IMR-90 (cell line): ENCODE measurements at regions not wholly inside any gene's neighbourhood (a gene's known extent, or its start where the extent isn't known, plus 50 kb on each side); places are given as distances from the start of the nearest gene placed in this dataset.

Source experiments
- ATAC-seq: fragments of 200-7000 bp; cut with Tn5 transposase; 2 replicates; pipeline ENCODE4 v1.9.1; 2020; ENCODE audit warnings: low read depth, mild to moderate bottlenecking, moderate library complexity
- BruUV-seq: library from RNA; stranded (reverse); fragments of 400-500 nt; replicated peaks from 2 replicates; lab custom pipeline; 2021; lab: Mats Ljungman, UMichigan
- CTCF ChIA-PET: fragments of 300-600 bp; formaldehyde crosslinking; extraction: SDS; loops from one replicate; lab custom pipeline; 2021; ENCODE audit warnings: antibody characterized with exemption; lab: Yijun Ruan, JAX
- POLR2A ChIA-PET: fragments of 300-600 bp; sonication (Branson Sonifier 250); formaldehyde crosslinking; loops from one replicate; lab custom pipeline; 2022; ENCODE audit warnings: antibody characterized with exemption; ENCODE audit not compliant: unreplicated experiment; lab: Charles Lee
- DNase-seq: peaks from one replicate; pipeline ENCODE4 v3.0.0; 2013
- H2AFZ ChIP-seq: replicated peaks from 2 replicates; pipeline ENCODE3; 2013; ENCODE audit warnings: low read length, mild to moderate bottlenecking; ENCODE audit not compliant: poor library complexity
- H2AK5ac ChIP-seq: 2 replicates; pipeline ENCODE4 v1.6.1; 2013; ENCODE audit warnings: low read depth, low read length, inconsistent platforms
- H2AK9ac ChIP-seq: replicated peaks from 2 replicates; pipeline ENCODE3; 2013; ENCODE audit warnings: mild to moderate bottlenecking, low read depth, low read length, moderate library complexity; ENCODE audit not compliant: poor library complexity
- H2BK120ac ChIP-seq: 2 replicates; pipeline ENCODE4 v1.6.1; 2013; ENCODE audit warnings: low read depth, low read length, inconsistent platforms
- H2BK15ac ChIP-seq: 3 replicates; pipeline ENCODE4 v1.6.1; 2013; ENCODE audit warnings: low read depth, low read length, inconsistent platforms
- H2BK20ac ChIP-seq: 2 replicates; pipeline ENCODE4 v1.6.1; 2013; ENCODE audit warnings: low read depth, mild to moderate bottlenecking, inconsistent platforms, low read length, moderate library complexity
- H2BK5ac ChIP-seq: 2 replicates; pipeline ENCODE4 v1.6.1; 2013; ENCODE audit warnings: mild to moderate bottlenecking, low read depth, low read length, inconsistent platforms; ENCODE audit not compliant: poor library complexity, severe bottlenecking
- H3K14ac ChIP-seq: replicated peaks from 2 replicates; pipeline ENCODE4 v1.6.1; 2013; ENCODE audit warnings: low read depth, low read length, inconsistent platforms
- H3K18ac ChIP-seq: 2 replicates; pipeline ENCODE4 v1.6.1; 2013; ENCODE audit warnings: low read depth, low read length, control low read depth
- H3K23ac ChIP-seq: 2 replicates; pipeline ENCODE4 v1.6.1; 2013; ENCODE audit warnings: low read depth, low read length, inconsistent platforms
- H3K27ac ChIP-seq: 2 replicates; pipeline ENCODE4 v1.5.1; 2013; ENCODE audit warnings: mild to moderate bottlenecking, control low read depth, low read length; ENCODE audit not compliant: insufficient read depth
- H3K27me3 ChIP-seq: 2 replicates; pipeline ENCODE4 v1.6.1; 2013; ENCODE audit warnings: low read length; ENCODE audit not compliant: control insufficient read depth, insufficient read depth
- H3K36me3 ChIP-seq: 2 replicates; pipeline ENCODE4 v1.6.1; 2013; ENCODE audit warnings: low read length, mixed read lengths; ENCODE audit not compliant: control insufficient read depth, insufficient read depth
- H3K4ac ChIP-seq: 2 replicates; pipeline ENCODE4 v1.6.1; 2013; ENCODE audit warnings: low read depth, low read length, inconsistent platforms
- H3K4me1 ChIP-seq: 2 replicates; pipeline ENCODE4 v1.6.1; 2013; ENCODE audit warnings: low read length, mixed read lengths; ENCODE audit not compliant: control insufficient read depth, insufficient read depth
- H3K4me2 ChIP-seq: 2 replicates; pipeline ENCODE4 v1.6.1; 2013; ENCODE audit warnings: low read depth, mild to moderate bottlenecking, control low read depth, low read length, moderate library complexity
- H3K4me3 ChIP-seq: 2 replicates; pipeline ENCODE4 v1.5.1; 2013; ENCODE audit warnings: low read depth, mild to moderate bottlenecking, control low read depth, low read length, moderate library complexity; ENCODE audit not compliant: insufficient read depth
- H3K56ac ChIP-seq: 2 replicates; pipeline ENCODE4 v1.6.1; 2013; ENCODE audit warnings: low read length, inconsistent platforms; ENCODE audit not compliant: insufficient read depth; ENCODE audit errors: extremely low read depth
- H3K79me1 ChIP-seq, 2 experiments: 2 replicates each; pipeline ENCODE4 v1.6.1; 2013; ENCODE audit warnings: low read length in 2 of 2, inconsistent platforms in 1 of 2, low read depth in 1 of 2
- H3K9ac ChIP-seq: 2 replicates; pipeline ENCODE4 v1.6.1; 2013; ENCODE audit warnings: low read depth, low read length, control low read depth
- H3K9me1 ChIP-seq: 2 replicates; pipeline ENCODE4 v1.6.1; 2013; ENCODE audit warnings: low read length, inconsistent platforms; ENCODE audit not compliant: insufficient read depth
- H3K9me3 ChIP-seq: 2 replicates; pipeline ENCODE4 v1.6.1; 2013; ENCODE audit warnings: low read length; ENCODE audit not compliant: control insufficient read depth, insufficient read depth
- H4K20me1 ChIP-seq: 2 replicates; pipeline ENCODE4 v1.6.1; 2013; ENCODE audit warnings: low read length, inconsistent platforms; ENCODE audit not compliant: insufficient read depth
- H4K5ac ChIP-seq: 2 replicates; pipeline ENCODE4 v1.6.1; 2013; ENCODE audit warnings: mild to moderate bottlenecking, low read depth, low read length, control low read depth
- H4K8ac ChIP-seq, 2 experiments: 2 replicates each; pipeline ENCODE4 v1.6.1; 2013; ENCODE audit warnings: low read depth in 2 of 2, low read length in 2 of 2, control low read depth in 1 of 2, inconsistent platforms in 1 of 2
- H4K91ac ChIP-seq: 2 replicates; pipeline ENCODE4 v1.6.1; 2013; ENCODE audit warnings: low read depth, low read length, inconsistent platforms; ENCODE audit not compliant: insufficient read depth
- CHD1 ChIP-seq: IDR thresholded peaks from 2 replicates; pipeline ENCODE4 v1.6.1; 2012; ENCODE audit warnings: low read depth, low read length, improper control_type of control experiment
- FOS ChIP-seq: fragments of 150-350 bp; IDR thresholded peaks from 2 replicates; pipeline ENCODE4 v1.6.1; 2016; ENCODE audit warnings: low read depth, low read length
- POLR2A ChIP-seq: IDR thresholded peaks from 2 replicates; pipeline ENCODE4 v1.6.1; 2012; ENCODE audit warnings: mild to moderate bottlenecking, low read depth, low read length
- RFX5 ChIP-seq: IDR thresholded peaks from 2 replicates; pipeline ENCODE4 v1.8.0; 2012; ENCODE audit warnings: low read depth, mild to moderate bottlenecking, low read length, moderate library complexity
- SMC3 ChIP-seq: fragments of 150-350 bp; IDR thresholded peaks from 2 replicates; pipeline ENCODE4 v1.6.1; 2016; ENCODE audit warnings: low read depth, mild to moderate bottlenecking, antibody characterized with exemption, low read length, moderate library complexity
- USF2 ChIP-seq: fragments of 150-350 bp; IDR thresholded peaks from 2 replicates; pipeline ENCODE4 v1.6.1; 2017; ENCODE audit warnings: mild to moderate bottlenecking, antibody characterized with exemption, low read length, low read depth
- WGBS, 2 experiments: methylation state at CpG; one replicate each; pipeline versions ENCODE4 v1.1.5 to v1.1.7; 2013; ENCODE audit warnings: missing lambda C conversion rate in 2 of 2; ENCODE audit not compliant: insufficient read length in 1 of 2; ENCODE audit errors: extremely low coverage in 2 of 2; 5-methylcytosine and 5-hydroxymethylcytosine counted together
- dilution Hi-C: fragments of 300-500 bp; cut with HindIII; formaldehyde crosslinking; loops from one replicate; pipeline ENCODE4 v1.14.3; 2018; ENCODE audit warnings: low sequenced_read_pairs; ENCODE audit not compliant: unreplicated experiment
- in situ Hi-C: fragments of 300-500 bp; cut with MboI; formaldehyde crosslinking; loops from 3 replicates; pipeline ENCODE4 v1.14.3; 2019; ENCODE audit warnings: low sequenced_read_pairs, inconsistent platforms, mixed read lengths
- intact Hi-C: fragments of 100-400 bp; cut with micrococcal nuclease; formaldehyde crosslinking; loops from 2 replicates; pipeline ENCODE4 v1.10.0; 2022

- ChIA-PET POLR2A (no interaction called here), CTCF (no interaction called here)
- Histone ChIP-seq H4K91ac (no peak overlapping the region), H4K8ac (no peak overlapping the region), H3K4me1 (no peaks in the 10 kb centered on the region), H2BK15ac (no peak overlapping the region), H3K9me1 (no peaks in the 10 kb centered on the region), H4K20me1 (no peaks in the 10 kb centered on the region), H2AFZ (no peak overlapping the region), H3K56ac (no peak overlapping the region), H2BK120ac (no peak overlapping the region), H3K9ac (no peak overlapping the region), H2AK9ac (no peak overlapping the region), H3K27ac (no peak overlapping the region), H2BK20ac (no peak overlapping the region), H3K79me1 (no peaks in the 10 kb centered on the region), H3K18ac (no peak overlapping the region), H2BK5ac (no peak overlapping the region), H3K4me2 (no peak overlapping the region), H4K5ac (no peak overlapping the region), H3K9me3 (peaks cover 8% of the 10 kb centered on the region), H2AK5ac (no peak overlapping the region), H3K4me3 (no peak overlapping the region), H3K36me3 (no peaks in the 10 kb centered on the region), H3K14ac (no peak overlapping the region), H3K4ac (no peak overlapping the region), H3K27me3 (no peaks in the 10 kb centered on the region), H3K23ac (no peak overlapping the region)
- dilution Hi-C loops (no loop called here), intact Hi-C loops (no loop called here), in situ Hi-C loops (no loop called here)
- TF ChIP-seq SMC3 (no peak), CHD1 (no peak), POLR2A (no peak), USF2 (no peak), RFX5 (no peak), FOS (no peak)
- ATAC-seq (no peak), DNase-seq (no peak)
- no TSS peak for BruUV-seq
- WGBS, 2 experiments: no CpG with 5 or more reads among the region's 1 CpG
These were observed 820.8 kb upstream of the EDIL3 start for GRCh38 chr5:85205430-85205829.
